Suprapubic skin (tissue), 4 donors: ENCODE measurements at regions not wholly inside any gene's neighbourhood (a gene's known extent, or its start where the extent isn't known, plus 50 kb on each side); places are given as distances from the start of the nearest gene placed in this dataset.

ENCODE experiments used
- DNase-seq, 2 donors: peaks; one replicate each; pipeline ENCODE4 v3.0.0-alpha.2; 2019; ENCODE audit warnings: low spot score in 2 of 2
- H3K27ac ChIP-seq: fragments of 200-600 bp; sonication (generic); one replicate; pipeline ENCODE4 v1.5.1; 2019
- H3K27me3 ChIP-seq: fragments of 200-600 bp; sonication (generic); one replicate; pipeline ENCODE4 v1.5.1; 2019
- H3K36me3 ChIP-seq: fragments of 200-600 bp; sonication (generic); one replicate; pipeline ENCODE4 v1.5.1; 2019
- H3K4me1 ChIP-seq: fragments of 200-600 bp; sonication (generic); one replicate; pipeline ENCODE4 v1.5.1; 2019
- H3K4me3 ChIP-seq: fragments of 200-600 bp; sonication (generic); one replicate; pipeline ENCODE4 v1.5.1; 2019; ENCODE audit warnings: mild to moderate bottlenecking
- H3K9me3 ChIP-seq: fragments of 200-600 bp; sonication (generic); one replicate; pipeline ENCODE4 v1.5.1; 2019
- CTCF ChIP-seq, 2 donors: fragments of 200-600 bp in 1 of 2; fragments of 450-650 bp in 1 of 2; sonication (generic) in 1 of 2; IDR thresholded peaks; one replicate each; pipeline ENCODE4 v1.5.1; 2016 to 2019; ENCODE audit warnings: antibody characterized with exemption in 2 of 2, mild to moderate bottlenecking in 1 of 2, moderate library complexity in 1 of 2
- EP300 ChIP-seq: sonication (generic); formaldehyde crosslinking; IDR thresholded peaks from one replicate; pipeline ENCODE4 v1.6.1; 2017; ENCODE audit warnings: antibody characterized with exemption
- POLR2A ChIP-seq, 2 donors: fragments of 450-650 bp; IDR thresholded peaks; one replicate each; pipeline ENCODE4 v1.6.1; 2017; ENCODE audit warnings: antibody characterized with exemption in 2 of 2, mild to moderate bottlenecking in 2 of 2, moderate library complexity in 2 of 2
- POLR2AphosphoS5 ChIP-seq, 3 donors: sonication (generic); formaldehyde crosslinking; IDR thresholded peaks; one replicate each; pipeline ENCODE4 v1.6.1; 2017; ENCODE audit warnings: antibody characterized with exemption in 3 of 3
- WGBS: methylation state at CpG from one replicate; pipeline ENCODE4 v1.1.5; 2018; 5-methylcytosine and 5-hydroxymethylcytosine counted together

- no peak overlapping the region for H3K4me3 ChIP-seq
- DNase-seq: no peak
- TF ChIP-seq POLR2AphosphoS5 (IDR thresholded peaks at IDR 0.05): no peak
- no peak for TF ChIP-seq EP300
- TF ChIP-seq CTCF (IDR thresholded peaks at IDR 0.05): no peak
- no peak for TF ChIP-seq POLR2A (IDR thresholded peaks at IDR 0.05)
- WGBS: 100% methylated on average over 1 of the region's 1 CpG
- no peaks in the 10 kb centered on the region for H3K27me3 ChIP-seq
- H3K27ac ChIP-seq: no peak overlapping the region
- H3K4me1 ChIP-seq: no peaks in the 10 kb centered on the region
- H3K36me3 ChIP-seq: no peaks in the 10 kb centered on the region
- H3K9me3 ChIP-seq: no peaks in the 10 kb centered on the region
Measured at GRCh38 chr2:185484602-185485001, 254.0 kb upstream of the FSIP2 start.

- no peak for DNase-seq
- Histone ChIP-seq H3K27ac (no peak overlapping the region), H3K36me3 (no peaks in the 10 kb centered on the region), H3K27me3 (no peaks in the 10 kb centered on the region), H3K4me3 (no peak overlapping the region), H3K9me3 (peaks cover 10% of the 10 kb centered on the region), H3K4me1 (no peaks in the 10 kb centered on the region)
- TF ChIP-seq CTCF (IDR thresholded peaks at IDR 0.05) (no peak), POLR2A (IDR thresholded peaks at IDR 0.05) (no peak), POLR2AphosphoS5 (IDR thresholded peaks at IDR 0.05) (no peak), EP300 (no peak)
- WGBS: 23% methylated on average over 1 of the region's 1 CpG
Measured at GRCh38 chr2:185502351-185502750, 236.3 kb upstream of the FSIP2 start.

- no peak overlapping the region for H3K27ac ChIP-seq
- H3K4me3 ChIP-seq: no peak overlapping the region
- DNase-seq: no peak
- no peaks in the 10 kb centered on the region for H3K36me3 ChIP-seq
- H3K9me3 ChIP-seq: peaks cover 44% of the 10 kb centered on the region
- 28% methylated on average over 4 of the region's 4 CpGs for WGBS
- H3K27me3 ChIP-seq: no peaks in the 10 kb centered on the region
- TF ChIP-seq POLR2AphosphoS5 (IDR thresholded peaks at IDR 0.05) (no peak), POLR2A (IDR thresholded peaks at IDR 0.05) (no peak), EP300 (no peak), CTCF (IDR thresholded peaks at IDR 0.05) (no peak)
- no peaks in the 10 kb centered on the region for H3K4me1 ChIP-seq
Measured at GRCh38 chr2:185507719-185508118, 230.9 kb upstream of the FSIP2 start.

GRCh38 chr2:185510060-185510459 lies 228.5 kb upstream of the FSIP2 start:
- peaks cover 44% of the 10 kb centered on the region for H3K9me3 ChIP-seq
- H3K36me3 ChIP-seq: no peaks in the 10 kb centered on the region
- H3K27ac ChIP-seq: no peak overlapping the region
- TF ChIP-seq POLR2A (IDR thresholded peaks at IDR 0.05) (no peak), POLR2AphosphoS5 (IDR thresholded peaks at IDR 0.05) (no peak), EP300 (no peak), CTCF (IDR thresholded peaks at IDR 0.05) (no peak)
- no peaks in the 10 kb centered on the region for H3K27me3 ChIP-seq
- no peak overlapping the region for H3K4me3 ChIP-seq
- no peaks in the 10 kb centered on the region for H3K4me1 ChIP-seq
- DNase-seq: no peak
- WGBS: 77% methylated on average over 3 of the region's 3 CpGs

GRCh38 chr2:185511925-185512324 lies 226.7 kb upstream of the FSIP2 start:
- peaks cover 36% of the 10 kb centered on the region for H3K9me3 ChIP-seq

More at GRCh38 chr2:185511925-185512324, 226.7 kb upstream of the FSIP2 start:
- H3K27me3 ChIP-seq: no peaks in the 10 kb centered on the region
- H3K4me1 ChIP-seq: no peaks in the 10 kb centered on the region
- WGBS: 92% methylated on average over 2 of the region's 2 CpGs
- no peak overlapping the region for H3K4me3 ChIP-seq
- H3K27ac ChIP-seq: no peak overlapping the region
- no peak for DNase-seq
- H3K36me3 ChIP-seq: no peaks in the 10 kb centered on the region
- TF ChIP-seq POLR2A (IDR thresholded peaks at IDR 0.05) (no peak), EP300 (no peak), CTCF (IDR thresholded peaks at IDR 0.05) (no peak)
